T-helper 9 cell (primary cell): ENCODE measurements at regions not wholly inside any gene's neighbourhood (a gene's known extent, or its start where the extent isn't known, plus 50 kb on each side); places are given as distances from the start of the nearest gene placed in this dataset.
"Not testable (repeated sequence)": the region's sequence is repeated elsewhere in the genome, so short reads cannot be mapped to it uniquely, and the experiment has no call there.

Source experiments
- DNase-seq: peaks from one replicate; pipeline ENCODE4 v3.0.0-alpha.2; 2020

DNA sequence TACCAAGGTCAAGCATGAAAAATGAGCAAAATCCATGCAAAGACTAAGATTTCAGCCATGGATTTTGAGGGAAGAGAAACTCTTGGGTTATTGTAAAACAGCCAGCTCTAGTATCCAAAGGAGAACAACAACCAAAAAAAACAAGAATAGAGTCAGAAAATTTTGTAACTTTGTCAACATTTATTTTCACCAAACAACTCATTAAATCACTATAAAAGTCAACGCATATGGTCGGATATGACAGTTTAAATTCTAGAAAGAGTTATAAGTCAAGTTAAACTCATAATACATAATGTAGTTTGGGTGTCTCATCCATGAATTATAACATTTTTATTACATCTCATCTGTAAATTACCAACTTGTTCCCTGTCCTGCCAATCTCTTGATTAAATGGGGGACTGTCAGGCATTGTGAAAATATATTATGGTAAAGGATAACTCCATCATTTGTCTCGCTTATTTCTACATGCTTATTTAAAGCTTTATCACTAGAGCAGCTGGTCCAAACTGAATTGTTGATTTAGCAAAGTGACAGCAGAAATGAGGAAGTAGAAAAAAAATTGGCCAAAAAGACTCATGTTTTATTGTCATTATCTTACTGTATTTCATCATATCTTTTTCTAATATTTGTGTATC lies 224.8 kb upstream of the NOCT start:
- no peak for DNase-seq

DNA sequence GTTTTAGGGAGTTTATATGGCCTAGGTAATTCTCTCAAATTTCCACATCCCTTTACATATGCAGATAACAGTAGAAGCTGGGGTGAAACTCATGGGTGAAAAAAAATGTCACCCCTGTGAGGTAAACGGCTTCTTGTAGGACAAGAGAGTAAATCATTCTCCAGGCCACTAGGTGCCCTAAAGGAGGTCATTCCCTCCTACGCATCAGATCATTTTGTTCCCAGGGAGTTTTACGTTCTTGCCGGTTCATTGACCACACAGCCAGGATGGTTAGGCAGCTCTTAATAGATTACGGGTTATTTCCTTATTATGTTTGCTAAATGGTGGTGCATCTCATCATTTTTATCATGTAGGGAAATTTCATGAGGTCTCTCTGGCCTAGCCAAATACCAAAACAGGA lies 225.8 kb upstream of the NOCT start:
- no peak for DNase-seq

DNA sequence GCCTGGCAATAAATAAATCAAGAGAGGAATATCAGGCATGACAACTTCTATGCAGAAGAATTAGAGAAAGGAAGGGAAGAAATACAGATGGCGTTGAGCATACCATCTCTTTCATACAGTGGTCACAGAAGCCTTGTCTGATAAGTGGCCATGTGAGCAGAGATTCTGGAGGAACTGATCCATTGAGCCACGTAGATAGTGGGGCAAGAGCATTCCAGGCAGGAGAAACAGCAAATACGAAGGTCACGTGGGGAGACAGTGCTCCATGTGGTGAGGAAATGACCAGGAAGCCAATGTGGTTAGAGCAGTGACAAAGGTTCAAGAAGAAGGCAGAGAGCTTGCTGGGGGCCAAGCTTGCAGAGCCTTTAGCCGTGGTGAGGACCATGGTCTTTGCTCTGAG lies 226.7 kb upstream of the NOCT start:
- no peak for DNase-seq

DNA sequence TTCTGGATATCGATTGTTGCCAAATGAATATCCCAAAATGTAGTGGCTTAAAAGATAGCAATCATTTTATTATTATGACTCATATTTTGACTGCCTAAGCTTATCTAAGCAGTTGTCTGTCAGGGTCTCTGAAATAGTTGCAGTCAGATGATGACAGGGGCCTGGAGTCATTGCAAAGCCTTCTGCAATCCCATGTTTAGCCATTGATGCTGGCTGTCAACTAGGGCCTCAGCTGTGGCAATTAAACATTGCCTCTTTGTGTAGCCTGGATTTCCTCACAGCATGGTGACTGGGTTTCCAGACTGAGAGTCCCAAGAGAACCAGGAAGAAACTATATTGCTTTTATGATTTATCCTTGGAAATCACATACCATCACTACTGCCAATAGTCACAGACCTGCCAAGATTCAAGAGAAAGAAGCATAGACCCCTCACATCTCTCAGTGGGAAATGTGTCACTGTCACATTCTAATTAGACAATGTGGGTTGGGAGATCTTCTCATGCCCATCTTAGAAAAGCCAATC lies 227.3 kb upstream of the NOCT start:
- no peak for DNase-seq

DNA sequence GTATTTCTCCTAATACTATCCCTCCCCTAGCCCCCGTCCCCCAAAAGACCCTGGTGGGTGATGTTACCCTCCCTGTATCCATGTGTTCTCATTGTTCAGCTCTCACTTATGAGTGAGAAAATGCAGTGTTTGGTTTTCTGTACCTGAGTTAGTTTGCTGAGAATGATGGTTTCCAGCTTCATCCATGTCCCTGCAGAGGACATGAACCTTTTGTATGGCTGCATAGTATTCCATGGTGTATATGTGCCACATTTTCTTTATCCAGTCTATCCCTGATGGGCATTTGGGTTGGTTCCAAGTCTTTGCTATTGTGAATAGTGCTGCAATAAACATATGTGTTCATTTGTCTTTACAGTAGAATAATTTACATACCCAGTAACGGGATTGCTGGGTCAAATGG lies 235.8 kb upstream of the NOCT start:
- not testable (repeated sequence) for DNase-seq

DNA sequence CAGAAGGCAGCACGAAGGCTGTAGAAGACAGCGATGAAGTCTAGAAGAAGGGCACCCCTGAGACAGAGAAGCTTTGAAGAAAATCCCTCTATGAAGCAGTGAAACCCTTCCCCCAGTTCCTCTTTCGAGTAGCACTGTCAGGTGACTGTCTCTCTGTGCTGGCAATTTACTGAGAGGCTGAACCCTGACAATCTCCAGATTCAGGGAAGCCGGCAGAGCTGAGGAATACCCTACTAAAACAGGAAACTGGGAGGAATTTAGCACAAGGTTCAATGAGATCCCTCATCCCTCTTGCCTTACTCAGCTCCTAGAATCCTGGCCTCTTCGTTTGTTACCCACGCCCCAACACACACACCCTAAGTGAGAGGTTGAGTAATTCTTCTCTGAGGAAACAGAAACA lies 239.7 kb upstream of the NOCT start:
- no peak for DNase-seq

DNA sequence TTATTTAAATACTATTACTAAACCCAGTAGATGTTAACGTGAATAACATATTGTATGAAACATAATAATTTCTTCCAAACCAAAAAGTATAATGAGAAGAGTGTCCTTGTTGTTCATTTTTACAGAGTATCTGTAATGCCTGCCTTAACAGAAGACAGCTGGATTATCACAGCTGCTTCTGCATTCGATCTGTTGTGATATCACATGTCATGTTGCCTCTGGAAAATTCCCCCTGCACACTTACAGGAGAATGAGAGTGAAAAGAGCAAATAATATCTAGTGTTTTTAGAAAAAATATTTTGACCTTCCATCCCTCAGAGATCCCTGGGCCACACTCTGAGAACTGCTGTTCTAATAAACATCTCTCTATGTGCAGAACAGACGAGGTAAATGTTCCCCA lies 240.1 kb upstream of the NOCT start:
- DNase-seq = no peak

DNA sequence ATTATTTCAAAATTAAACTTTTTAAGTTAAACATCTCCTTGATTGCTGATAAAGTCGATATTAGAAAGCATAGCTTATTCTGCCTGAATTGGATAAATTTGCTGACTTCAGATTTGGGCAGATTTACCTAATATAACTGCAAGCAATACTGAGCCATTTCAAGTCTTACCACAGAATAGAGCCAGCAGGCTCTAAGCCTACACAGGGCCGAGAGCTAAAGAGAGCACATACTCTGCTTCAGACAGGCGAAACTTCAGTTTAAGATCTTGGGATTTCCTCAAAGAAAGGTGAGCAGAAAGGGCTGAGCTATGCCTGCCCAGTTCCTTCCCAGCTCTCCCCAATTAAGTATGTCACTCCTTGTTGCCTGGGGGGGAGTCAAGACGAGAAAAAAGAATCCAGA lies 240.6 kb upstream of the NOCT start:
- no peak for DNase-seq

DNA sequence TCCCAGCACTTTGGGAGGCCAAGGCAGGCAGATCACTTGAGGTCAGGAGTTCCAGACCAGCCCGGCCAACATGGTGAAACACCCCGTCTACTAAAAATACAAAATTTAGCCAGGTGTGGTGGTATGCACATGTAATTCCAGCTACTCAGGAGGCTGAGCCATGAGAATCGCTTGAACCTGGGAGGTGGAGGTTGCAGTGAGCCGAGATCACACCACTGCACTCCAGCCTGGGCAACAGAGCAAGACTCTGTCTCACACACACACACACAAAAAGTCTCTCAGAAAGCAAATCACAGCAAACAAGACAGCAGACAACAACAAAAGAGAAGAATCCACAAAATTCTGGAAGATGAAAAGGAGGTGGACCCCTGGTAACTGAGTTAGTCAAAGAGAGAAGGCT lies 241.5 kb upstream of the NOCT start:
- not testable (repeated sequence) for DNase-seq

DNA sequence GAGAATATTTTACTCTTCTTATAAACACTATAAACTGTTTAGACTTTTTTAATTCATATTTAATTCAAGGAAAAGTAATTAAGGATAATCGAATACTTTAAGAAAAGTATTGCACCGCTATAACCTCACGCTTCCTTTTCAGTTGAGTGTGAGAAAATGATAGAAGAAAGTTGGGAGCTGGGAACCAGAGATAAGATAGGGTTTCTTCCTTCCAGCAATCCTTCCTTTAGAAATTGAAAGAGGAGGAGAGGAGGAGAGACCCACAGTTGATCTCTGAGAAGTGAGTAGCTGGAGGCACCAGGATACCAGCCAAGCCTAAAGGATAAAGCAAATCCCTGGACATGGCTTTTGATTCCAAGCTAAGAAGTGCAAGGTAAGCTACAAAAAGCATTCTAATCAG lies 242.3 kb upstream of the NOCT start:
- DNase-seq = no peak

DNA sequence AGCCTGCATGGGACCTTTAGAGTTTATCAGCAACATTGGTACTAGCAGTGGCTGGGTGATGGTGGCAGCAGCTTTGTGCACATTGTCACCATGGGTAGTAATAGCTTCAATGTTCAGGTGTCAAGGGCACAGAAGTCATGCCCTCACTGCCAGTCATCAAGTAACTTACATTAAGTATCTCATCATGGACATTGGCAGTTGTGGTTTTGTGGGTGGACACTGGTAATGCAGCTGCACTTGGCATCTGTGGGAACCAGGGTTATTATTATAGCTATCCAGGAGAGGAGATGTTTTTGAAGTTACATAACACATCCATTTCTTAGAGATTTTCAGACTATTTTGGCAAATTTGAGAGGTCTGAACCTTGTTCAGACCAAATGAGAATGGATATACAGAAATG lies 243.2 kb upstream of the NOCT start:
- no peak for DNase-seq

DNA sequence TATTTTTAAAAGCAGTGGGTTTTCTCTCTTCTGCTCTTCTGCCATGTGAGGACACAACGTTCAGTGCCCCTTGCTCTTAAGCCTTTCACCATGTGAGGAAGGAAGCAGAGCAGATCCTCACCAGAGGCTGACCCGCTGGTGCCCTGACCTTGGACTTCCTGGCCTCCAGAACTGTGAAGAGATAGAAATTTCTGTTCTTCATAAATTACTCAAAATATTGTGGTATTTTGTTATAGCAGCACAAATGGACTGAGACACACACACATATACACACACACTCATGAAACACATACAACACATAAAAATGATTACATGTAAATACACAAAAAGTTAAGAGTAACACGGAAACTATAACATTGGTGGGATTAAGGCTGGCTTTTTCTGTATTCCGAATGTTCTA lies 244.8 kb upstream of the NOCT start:
- no peak for DNase-seq

DNA sequence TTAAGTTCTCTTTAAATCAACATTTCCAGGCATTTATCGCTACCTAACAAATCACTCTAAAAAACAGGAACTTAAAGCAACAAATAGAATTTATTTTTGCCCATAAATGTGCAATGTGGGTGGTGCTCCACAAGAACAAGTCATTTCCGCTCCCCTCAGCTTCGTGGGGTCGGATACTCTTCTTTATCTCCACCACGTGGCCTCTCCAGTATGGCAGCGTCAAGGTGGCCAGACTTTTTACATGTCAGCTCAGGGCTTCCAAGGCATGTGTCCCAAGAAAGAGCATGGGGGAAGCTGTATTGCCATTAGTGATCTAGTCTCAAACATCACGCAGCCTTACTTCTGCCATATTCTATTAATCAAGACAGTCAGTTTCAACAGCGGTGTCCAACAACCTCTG lies 249.2 kb upstream of the NOCT start:
- DNase-seq = no peak

DNA sequence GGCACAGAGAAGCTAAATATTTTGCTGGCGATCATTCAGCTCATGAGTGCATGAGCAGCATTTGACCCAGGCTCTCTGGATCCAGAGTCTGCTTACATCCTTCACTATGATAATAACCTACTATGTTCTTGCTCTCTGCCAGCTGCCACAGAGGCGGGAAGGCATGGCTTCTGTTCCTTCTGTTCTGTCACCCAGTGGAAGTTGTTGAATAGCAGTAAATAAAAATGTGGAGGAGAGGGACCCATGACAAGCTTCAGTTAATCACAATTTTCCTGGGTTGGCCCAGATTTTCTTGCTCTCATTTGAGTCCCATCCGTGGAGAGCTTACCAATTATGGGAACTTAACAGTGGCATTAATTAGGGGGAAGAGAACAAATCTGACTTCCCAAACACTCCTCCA lies 250.1 kb upstream of the NOCT start:
- no peak for DNase-seq

DNA sequence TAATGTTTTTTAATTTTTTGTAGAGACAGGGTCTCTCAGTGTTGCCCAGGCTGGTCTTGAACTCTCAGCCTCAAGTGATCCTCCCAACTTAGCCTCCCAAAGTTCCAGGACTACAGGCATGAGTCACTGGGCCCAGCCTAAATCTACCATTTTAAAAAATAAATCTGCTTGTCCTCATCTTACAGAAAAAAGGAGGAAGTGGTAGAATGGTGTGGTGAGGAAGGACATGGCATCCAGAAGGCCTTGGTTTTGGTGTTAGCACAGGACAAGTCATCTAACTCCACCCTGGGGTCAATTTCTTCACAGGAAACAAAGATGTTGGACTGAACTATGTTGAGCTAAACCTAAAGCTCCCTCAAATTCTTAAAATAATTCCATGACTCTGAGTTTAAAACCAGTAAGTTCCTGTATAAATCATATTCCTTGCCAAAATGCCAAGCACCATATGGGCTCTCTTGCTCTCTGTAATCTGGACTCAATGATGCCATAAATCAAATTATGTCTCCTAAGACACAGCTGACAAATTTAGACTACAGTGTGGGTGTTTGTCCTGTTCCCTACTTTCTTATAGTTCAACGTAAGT lies 253.9 kb upstream of the NOCT start:
- DNase-seq = no peak

DNA sequence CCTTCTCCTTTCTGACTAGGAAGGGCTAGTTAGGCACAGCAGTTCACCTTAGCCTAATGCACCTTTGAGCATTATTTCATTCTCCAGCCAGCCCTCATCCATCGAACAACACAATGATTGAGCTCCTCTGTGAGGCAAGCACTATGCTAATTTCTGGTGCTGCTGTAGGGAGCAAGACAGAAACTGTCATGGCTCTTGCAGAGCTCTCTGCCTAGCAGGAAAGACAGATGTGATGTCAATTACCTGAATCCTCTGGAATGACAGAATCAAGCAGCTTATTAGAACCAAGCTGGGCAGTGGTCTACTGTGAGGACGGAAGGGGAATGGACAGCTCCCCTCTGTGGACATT lies 256.1 kb upstream of the NOCT start:
- no peak for DNase-seq

DNA sequence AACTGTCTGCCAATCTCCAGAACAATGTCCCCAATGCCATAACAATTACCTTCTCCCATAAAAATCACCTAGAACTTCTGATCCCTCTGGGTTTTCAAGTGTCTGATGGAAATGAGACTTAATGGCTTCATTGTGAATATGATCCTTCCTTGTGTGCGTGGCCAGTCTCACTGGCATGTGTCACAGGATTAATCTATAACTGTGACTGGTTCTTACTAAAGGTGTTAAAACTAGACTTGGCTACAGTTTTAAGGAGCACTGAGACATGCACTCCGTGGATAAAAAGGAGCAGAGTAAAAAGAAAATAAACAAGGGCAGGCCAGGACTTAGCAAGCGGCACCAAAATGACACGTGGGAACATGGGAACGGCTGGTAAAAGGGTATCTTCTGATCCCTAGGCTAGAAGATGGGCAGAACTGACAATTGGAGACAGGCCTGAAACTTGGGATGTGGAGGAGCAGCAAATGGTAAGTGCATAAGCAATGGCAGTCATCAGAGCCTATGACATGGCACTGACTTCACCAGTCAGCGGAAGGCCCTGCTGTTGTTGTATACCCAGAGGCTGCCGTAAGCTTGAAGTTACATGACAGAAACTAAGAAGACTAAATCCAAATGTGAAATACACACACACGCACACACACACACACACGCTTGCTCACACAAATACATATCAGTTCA lies 256.6 kb upstream of the NOCT start:
- DNase-seq = no peak

DNA sequence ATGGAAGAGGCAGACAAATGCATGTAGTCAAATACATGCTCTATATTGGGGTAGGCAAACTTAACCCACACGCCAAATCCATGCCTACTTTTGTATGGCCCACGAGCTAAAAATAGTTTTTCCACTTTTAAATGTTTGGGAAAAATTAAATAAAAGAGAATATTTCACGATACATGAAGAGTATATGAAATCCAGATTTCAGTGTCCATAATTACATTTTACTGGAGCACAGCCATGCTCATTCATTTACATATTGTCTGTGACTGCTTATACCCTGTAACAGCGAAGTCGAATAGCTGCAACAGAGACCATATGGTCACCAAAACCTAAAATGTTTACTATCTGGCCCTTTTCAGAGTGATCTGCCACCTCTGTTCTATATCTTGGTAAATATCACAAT lies 257.4 kb upstream of the NOCT start:
- no peak for DNase-seq

DNA sequence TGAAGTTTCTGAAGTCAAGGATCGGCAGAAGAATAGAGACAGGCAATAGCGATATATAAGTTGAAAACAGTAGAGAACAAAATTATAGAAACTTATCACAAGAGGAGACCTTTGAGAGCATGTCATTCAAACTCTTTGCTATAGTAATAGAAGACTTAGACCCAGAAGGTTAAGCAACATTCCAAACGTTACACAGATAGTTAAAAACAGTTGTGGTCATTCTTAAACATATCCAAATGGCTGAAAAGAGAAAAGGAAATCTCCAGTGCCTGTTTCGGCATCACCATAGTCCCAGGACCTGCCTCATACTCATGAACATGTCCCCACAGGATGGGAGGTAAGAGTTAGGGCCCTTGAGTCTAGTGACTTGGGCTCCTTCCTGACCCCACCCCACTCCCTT lies 258.1 kb upstream of the NOCT start:
- DNase-seq = no peak

DNA sequence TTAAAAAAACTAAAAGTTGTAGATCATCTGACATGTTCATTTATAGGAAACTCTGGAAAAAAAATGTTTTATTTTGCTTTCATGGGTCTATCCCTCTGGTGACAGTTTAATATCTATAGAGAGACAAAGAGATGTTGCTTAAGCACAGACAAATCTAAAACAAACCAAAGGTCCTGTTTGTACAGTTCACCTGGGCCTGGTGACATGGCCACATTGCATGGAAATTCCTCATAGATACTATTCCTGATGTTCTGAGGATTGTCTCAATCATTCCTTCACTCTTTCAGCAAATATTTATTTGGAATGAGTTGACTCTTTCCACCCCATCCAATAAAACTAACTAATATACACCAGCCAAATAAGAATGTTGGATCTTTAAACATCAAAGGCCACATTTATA lies 259.1 kb upstream of the NOCT start:
- DNase-seq = no peak

DNA sequence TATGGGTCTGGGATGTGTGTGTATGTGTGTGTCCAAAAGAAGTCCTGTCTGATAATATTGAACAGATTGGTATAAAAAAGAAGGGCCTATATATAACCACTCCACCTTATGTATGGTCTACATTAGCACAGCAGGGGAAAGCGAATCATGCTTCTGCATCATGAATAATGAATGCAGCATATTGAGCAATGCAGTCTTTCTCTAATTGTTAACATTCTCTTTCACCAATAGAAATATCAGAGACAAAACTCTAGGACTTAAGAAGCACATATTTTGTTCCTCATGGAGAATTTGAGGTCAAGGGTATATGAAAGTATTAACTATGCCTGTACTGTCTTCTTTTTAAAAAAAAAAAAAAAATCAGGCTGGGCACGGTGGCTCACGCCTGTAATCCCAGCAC lies 264.3 kb upstream of the NOCT start:
- no peak for DNase-seq

DNA sequence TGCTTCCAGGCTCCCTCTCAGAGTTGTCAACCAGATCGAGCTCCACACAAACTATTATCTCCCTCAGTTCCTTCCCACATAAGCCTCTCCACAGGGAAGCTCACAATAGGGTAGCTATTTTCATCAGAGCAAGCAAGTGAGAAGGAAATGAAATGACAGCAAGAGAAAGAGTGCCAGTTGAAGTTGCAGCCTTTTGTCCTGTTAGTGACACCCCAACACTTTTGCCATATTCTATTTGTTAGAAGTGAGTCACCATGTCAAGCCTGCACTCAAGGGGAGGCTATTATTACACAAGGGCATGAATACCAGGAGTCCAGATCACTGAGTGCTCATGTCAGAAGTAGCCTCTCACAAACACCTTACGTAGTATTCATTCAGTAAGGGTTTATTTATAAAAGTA lies 266.3 kb upstream of the NOCT start:
- DNase-seq = no peak

DNA sequence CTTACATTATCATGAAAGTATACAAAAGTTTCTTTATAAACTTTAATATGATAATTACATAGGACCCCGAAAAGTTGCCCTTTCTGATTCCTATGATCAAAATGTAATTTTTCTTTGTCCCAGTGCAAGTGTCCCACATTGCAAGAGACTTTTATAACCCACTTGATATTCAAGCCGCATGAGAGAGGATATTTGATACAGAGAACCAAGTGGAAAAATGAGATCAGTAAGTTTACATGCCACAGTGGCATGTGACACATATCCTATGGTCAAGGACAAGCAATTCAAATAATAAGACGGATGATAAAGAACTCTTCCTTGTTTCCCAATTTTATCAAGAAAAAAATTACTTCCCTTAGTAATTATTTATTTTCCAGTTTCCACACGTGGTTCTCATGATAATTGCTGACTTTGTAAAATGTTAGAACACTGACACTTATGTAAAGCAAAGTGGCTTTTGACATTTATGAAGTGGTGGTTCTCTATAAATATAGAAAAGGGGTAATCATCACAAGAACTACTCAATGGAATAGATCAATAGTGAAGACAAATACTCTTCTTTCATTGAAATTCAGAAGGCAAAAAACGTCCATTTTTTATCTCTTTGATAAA lies 273.7 kb upstream of the NOCT start:
- no peak for DNase-seq
